Right lobe of liver (tissue), 4 donors: ENCODE measurements at regions not wholly inside any gene's neighbourhood (a gene's known extent, or its start where the extent isn't known, plus 50 kb on each side); places are given as distances from the start of the nearest gene placed in this dataset.

ENCODE experiments used
- CTCF ChIP-seq, 4 donors: fragments of 200-600 bp in 3 of 4; fragments of 450-650 bp in 1 of 4; IDR thresholded peaks; one replicate each; pipeline versions ENCODE4 v1.5.1 to v1.8.0; 2016 to 2022; ENCODE audit warnings: antibody characterized with exemption in 4 of 4, mild to moderate bottlenecking in 2 of 4
- POLR2A ChIP-seq: fragments of 450-650 bp; IDR thresholded peaks from one replicate; pipeline ENCODE4 v1.6.1; 2017; ENCODE audit warnings: antibody characterized with exemption, mild to moderate bottlenecking
- donor health status: DM: no; HTN: no; CAD: no.
- donor health status: DM: no; HTN: no; CAD: no.
- donor health status: DM: no; HTN: yes; CAD: no.

DNA sequence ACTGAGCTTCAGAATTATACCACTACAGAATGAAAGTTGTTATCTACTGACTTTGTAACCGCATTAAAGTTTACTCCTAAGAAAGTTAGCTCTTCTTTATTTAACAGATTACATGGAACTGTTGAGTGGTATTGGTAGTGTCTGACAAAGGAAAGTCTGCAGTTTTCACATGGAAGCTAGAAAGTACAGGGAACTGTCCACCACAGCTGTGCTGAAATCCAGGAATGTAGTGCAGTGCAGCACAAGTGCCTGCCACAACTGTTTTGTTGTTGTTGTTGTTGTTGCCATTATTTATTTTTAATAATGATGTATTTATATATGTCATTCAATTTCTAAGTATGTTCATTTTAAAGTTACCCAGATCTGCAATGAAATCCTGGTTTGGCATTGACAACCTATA is 464.9 kb downstream of the TBC1D32 start:
- TF ChIP-seq CTCF (IDR thresholded peaks at IDR 0.05) (no peak), POLR2A (no peak)
